GM12873 (cell line): ENCODE measurements at regions not wholly inside any gene's neighbourhood (a gene's known extent, or its start where the extent isn't known, plus 50 kb on each side); places are given as distances from the start of the nearest gene placed in this dataset.

ENCODE experiments used
- CTCF ChIP-seq: IDR thresholded peaks from 2 replicates; pipeline ENCODE4 v1.5.1; 2012; ENCODE audit warnings: low read depth, mild to moderate bottlenecking, moderate library complexity, low read length, control low read depth; ENCODE audit not compliant: insufficient read depth; ENCODE audit errors: missing control alignments

GRCh38 chr11:103749158-103749557 lies 287.3 kb upstream of the DDI1 start:
- TF ChIP-seq CTCF: no peak

GRCh38 chr11:103768816-103769215 lies 267.6 kb upstream of the DDI1 start:
- TF ChIP-seq CTCF: no peak

- TF ChIP-seq CTCF: no peak
These were observed 263.4 kb upstream of the DDI1 start for GRCh38 chr11:103773059-103773458.

GRCh38 chr11:103773537-103773936 lies 262.9 kb upstream of the DDI1 start:
- TF ChIP-seq CTCF: no peak

- TF ChIP-seq CTCF: no peak
These were observed 257.4 kb upstream of the DDI1 start for GRCh38 chr11:103779054-103779453.

- TF ChIP-seq CTCF: no peak
These were observed 246.5 kb upstream of the DDI1 start for GRCh38 chr11:103789952-103790351.

- no peak for TF ChIP-seq CTCF
These were observed 243.4 kb upstream of the DDI1 start for GRCh38 chr11:103792981-103793468.
